ENCODE measurements at regions not wholly inside any gene's neighbourhood (a gene's known extent, or its start where the extent isn't known, plus 50 kb on each side); places are given as distances from the start of the nearest gene placed in this dataset.

- TF ChIP-seq CHD7 (IDR thresholded peaks at IDR 0.05; ENCODE audit: insufficient replicate concordance, low read length) (no peak), CTCF (IDR thresholded peaks at IDR 0.05; ENCODE audit: control extremely low read depth in 1 of 3, insufficient read depth in 1 of 3, low read depth in 1 of 3, low read length in 3 of 3) (no peak), PHF8 (conservative IDR thresholded peaks at IDR 0.05; ENCODE audit: low read depth, low read length) (no peak), RFX5 (IDR thresholded peaks at IDR 0.05; ENCODE audit: borderline replicate concordance, low read depth, low read length) (no peak), CHD2 (IDR thresholded peaks at IDR 0.05; ENCODE audit: low read length) (no peak), SAP30 (IDR thresholded peaks at IDR 0.05; ENCODE audit: insufficient read depth, insufficient replicate concordance, low read length) (no peak), CTBP2 (IDR thresholded peaks at IDR 0.05; ENCODE audit: borderline replicate concordance, insufficient read depth, insufficient read length, low read length) (no peak), YY1 (IDR thresholded peaks at IDR 0.05; ENCODE audit: low read depth, low read length) (no peak)
Measured at GRCh38 chr19:7417671-7418324, 69.1 kb downstream of the ARHGEF18 start (continued).
